NCI-H2107 treated with DMSO at 0.1 percent for 48 hours (cell line): ENCODE measurements at regions not wholly inside any gene's neighbourhood (a gene's known extent, or its start where the extent isn't known, plus 50 kb on each side); places are given as distances from the start of the nearest gene placed in this dataset.
"Not testable (repeated sequence)": the region's sequence is repeated elsewhere in the genome, so short reads cannot be mapped to it uniquely, and the experiment has no call there.

Experiments
- DNase-seq: peaks from one replicate; lab custom pipeline; 2025; ENCODE audit not compliant: unreplicated experiment; lab: John Stamatoyannopoulos, UW

- no peak for DNase-seq
These were observed 144.2 kb downstream of the HLX start for GRCh38 chr1:221023482-221023881.

- no peak for DNase-seq
These were observed 146.3 kb downstream of the HLX start for GRCh38 chr1:221025501-221025900.

- DNase-seq = no peak
These were observed 146.7 kb downstream of the HLX start for GRCh38 chr1:221025956-221026355.

DNA sequence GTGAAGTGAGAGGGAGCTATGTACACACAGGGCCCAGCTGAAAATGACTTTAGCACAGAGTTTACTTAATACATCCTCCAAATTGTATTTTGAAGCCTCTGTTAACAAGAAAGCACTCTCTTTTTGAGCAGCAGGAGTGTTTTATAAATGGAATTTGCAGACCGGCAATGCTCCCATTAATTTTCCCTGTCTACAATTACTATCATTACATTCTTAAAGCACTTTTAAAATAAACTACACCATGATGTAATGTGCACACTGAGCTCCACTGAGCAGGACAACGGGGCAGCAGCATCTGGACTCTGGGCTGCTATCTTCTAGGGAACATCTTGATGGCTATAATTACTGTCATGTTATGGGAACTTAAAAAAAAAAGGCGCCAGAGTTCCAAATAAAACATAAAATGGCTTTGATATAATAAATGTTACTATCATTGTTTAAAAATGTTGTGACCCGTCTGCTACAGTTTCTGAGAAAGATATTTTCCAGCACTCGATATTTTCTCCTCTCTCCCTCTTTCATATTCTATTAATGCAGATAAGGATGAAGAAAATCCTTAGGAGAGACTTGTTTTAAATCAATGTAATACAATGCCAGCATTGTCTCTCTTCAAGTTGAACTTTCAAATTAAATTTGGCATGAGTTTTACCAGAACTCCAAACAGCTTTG, 150.9 kb downstream of the HLX start:
- DNase-seq = no peak

DNA sequence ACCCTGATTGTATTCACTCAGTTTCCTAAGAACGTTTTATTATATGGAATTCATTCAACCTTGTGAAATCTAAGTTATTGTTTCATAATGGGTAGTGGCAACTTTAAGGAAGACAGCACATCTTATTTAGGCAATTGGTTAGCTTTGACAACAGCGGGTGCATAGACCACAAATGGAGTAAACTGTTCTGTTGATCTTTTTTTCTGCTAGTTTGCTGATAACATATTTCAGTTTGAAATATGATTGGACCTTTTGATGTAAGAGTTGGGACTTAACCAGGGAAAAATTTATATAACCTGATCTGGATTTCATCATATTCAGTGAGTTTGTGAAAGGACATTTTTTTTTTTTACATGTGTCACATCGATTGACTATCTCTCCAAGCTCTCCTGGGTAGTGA, 151.7 kb downstream of the HLX start:
- DNase-seq = no peak

GRCh38 chr1:221031458-221032203, 152.4 kb downstream of the HLX start:
- no peak for DNase-seq

GRCh38 chr1:221032204-221032585, 153.0 kb downstream of the HLX start:
- no peak for DNase-seq

DNA sequence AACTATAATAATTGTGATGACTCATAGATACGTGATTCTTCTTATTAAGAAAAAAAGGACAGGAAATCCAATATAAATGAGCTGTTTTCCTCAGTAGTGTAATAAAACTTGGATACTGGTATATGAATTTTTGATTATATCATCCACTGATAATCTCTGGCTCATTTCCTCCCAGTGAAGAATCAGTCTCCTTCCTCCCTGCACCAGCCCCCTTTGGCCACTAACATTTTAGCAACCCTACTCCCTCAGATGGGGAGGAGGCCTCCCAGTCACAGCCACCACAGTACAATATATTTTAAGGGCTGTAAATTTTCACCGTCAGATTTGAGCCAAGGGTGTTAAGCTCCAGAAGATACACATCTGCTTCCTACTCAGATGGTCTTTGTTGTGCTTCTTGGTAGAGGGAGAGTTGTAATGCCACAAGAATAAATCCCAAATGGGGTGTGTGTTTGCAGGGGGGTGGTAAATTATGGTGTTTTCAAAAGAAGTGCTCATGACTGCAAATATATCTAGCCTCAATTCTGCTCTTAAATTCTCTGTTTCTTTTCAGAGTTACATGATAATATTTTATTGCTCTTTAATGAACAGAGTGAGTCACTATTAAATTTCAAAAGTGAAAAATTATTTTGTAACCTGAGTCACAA, 153.5 kb downstream of the HLX start:
- no peak for DNase-seq

DNA sequence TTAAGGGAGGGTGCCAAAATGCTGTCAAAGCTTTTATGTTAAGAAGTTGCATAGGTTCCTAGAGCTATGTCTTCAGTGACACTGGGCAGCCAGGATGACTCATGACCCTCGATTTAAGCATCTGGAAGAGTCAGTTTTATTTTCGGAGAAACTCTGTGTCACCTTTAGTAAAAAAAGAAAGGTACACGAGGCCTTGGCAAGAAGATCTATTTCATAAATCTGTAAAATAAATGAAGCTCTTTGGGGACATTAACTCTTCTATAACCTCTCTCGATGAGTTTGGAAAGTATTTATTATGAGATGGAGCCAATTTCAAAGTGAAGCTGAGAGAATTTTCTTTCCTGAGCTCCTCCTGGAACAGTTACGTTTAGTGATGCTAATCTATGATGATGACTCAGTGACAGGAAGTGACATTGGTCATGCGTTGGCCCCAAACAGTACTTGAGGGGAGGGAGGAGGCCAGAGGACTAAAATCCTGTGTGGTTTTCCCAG, 156.5 kb downstream of the HLX start:
- DNase-seq = no peak

- DNase-seq = no peak
These were observed 160.4 kb downstream of the HLX start for GRCh38 chr1:221039616-221040015.

DNA sequence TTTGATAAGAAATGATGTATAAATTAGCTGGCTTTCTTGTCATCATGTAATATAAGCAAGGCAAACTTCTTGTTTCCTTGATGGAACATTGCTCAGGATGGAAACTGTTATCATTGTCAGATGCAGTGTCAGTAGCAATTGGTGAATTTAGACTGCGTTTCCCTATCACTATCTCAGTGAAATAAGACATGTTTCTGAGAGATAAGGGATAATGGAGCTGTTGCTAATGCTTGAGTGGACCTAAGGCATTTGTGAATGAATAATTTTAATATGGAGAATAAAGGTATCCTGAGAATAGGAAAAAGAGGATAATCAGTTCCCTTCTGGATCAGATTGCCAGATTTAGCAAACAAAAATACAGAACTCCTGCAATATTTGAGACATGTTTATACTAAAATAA, 160.9 kb downstream of the HLX start:
- DNase-seq = no peak

DNA sequence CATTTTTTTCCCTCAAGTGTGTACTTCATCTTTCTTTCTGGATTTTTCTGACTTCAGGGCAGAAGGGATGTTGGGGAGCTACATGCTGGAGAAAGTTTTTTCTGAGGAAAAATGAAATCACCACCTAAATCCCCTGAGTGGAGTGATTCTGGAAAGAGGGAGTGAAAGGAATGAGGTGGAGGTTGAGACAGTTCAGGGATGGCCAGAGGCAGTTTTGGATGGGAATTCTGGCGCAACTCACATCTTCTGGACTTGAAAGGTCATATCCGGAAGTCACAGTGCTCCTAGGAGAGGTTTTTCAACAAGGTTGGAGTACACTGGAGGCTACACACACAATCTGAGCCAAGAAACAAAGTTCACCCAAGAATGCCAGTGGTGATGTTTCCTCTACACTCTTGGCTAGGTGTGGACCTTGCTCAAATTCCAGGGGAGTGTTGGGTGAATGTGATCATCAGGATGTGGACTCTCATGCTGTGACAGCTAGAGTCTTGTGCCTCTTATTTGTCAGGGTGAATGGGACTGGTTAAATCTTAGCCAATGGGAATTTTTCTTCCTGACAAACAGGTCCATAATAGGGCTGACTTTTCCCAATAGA, 161.5 kb downstream of the HLX start:
- no peak for DNase-seq

DNA sequence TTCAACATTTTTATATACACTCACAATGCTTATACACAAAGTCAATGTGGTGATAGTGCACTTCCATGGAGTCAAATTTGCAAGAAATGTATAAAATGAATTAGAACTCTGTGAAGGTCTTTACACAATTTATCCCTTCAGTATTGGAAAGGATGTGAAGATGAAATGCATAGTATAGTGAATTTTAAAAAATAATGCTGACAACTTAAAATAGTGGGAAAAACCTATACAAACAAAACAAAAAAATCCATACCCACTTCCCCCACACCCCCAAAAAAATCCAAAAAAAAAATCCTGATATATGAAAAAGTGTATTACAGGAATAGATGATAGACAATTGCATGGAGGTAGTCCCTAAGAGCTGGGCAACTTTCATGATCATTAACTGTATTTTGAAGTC, 165.3 kb downstream of the HLX start:
- DNase-seq = no peak

DNA sequence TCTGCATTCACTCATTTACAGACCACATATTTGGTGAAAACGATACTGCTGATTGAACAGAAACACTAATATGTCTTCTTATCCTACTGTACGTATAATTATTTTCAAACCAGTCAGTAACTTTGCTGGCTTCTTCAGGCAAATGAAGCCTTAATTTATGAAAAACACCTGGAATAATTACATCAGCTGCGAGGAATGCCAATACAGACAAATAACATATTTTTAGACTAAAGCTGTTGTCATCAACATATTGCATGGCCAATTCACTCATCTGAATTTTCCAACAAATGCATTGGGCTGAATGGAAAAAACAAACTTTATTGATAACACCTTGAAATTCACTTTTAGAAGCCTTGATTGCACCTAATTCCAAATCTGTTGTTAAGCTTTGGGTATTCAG, 165.9 kb downstream of the HLX start:
- no peak for DNase-seq

DNA sequence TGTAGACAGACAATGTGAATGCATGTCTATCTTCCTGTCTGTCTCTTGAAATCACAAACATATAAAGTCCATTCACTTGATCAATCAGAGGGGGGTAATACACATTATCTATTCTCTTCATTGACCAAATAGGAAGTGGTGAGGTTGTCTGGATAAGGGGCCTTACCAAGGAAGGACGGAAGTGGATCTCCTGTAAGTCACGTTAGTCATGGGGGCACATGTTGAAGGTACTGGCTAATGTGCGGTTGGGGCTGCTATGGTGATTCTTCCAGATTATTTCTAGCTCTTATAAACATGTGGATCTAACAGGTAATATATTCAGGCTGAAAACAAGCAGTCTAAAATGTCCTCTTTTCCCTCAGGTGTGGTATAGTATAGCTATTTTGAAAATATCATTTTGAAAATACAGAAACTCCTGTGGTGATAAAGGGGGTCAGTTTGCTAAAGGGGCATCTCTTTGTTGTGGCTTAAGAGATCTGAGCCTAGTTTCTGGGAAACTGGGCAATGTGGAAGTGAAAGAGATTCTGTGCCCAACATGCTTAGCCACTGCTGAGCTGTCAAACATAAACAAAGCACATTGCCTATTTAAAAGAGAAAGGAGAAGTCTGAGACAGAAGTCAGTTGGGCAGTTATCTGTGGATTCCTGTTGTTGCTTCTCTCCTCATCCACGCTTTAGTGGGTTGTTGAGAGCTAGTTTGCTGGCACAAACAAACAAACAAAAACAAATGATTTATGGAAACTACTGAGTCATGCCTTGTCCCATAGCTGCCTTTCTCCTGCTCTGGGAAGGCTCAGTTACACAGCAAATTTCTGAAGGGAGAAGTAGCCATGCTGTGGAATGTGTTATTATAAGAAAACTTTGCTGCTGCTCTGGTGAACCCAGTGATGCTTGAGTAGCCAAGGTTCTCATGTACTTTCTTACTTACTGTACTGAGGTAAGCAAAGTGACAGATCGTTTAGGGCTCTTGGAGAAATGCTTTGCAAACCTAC, 166.9 kb downstream of the HLX start:
- no peak for DNase-seq

DNA sequence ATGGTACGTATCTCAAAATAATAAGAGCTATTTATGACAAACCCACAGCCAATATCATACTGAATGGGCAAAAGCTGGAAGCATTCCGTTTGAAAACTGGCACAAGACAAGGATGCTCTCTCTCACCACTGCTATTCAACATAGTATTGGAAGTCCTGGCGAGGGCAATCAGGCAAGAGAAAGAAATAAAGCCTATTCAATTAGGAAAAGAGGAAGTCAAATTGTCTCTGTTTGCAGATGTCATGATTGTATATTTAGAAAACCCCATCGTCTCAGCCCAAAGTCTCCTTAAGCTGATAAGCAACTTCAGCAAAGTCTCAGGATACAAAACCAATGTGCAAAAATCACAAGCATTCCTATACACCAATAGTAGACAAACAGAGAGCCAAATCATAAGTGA, 172.1 kb downstream of the HLX start:
- DNase-seq = not testable (repeated sequence)

GRCh38 chr1:221053889-221054288, 174.6 kb downstream of the HLX start:
- no peak for DNase-seq

DNA sequence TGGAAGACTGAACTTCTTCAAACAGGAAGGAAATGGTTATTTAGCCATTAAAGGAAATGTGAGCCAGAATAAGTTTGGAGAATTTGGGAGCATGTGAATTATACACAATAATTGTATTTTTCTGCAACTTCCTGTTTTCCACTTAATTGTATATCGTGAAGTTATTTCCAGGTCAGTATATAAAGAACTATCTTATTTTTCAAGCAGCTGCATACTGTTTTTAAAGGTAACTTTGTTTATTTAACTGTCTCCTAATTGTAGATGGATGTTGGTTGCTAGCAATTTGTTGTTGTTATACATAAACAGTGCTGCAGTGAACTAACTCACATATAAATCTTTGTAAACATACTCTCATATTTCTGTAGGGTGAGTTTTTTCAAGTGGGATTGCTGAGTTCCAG, 180.3 kb downstream of the HLX start:
- DNase-seq = no peak

GRCh38 chr1:221063651-221064050, 184.4 kb downstream of the HLX start:
- no peak for DNase-seq

- no peak for DNase-seq
These were observed 187.2 kb downstream of the HLX start for GRCh38 chr1:221066351-221067001.
